GM18868 (cell line): ENCODE measurements at regions not wholly inside any gene's neighbourhood (a gene's known extent, or its start where the extent isn't known, plus 50 kb on each side); places are given as distances from the start of the nearest gene placed in this dataset.
"Not testable (repeated sequence)": the region's sequence is repeated elsewhere in the genome, so short reads cannot be mapped to it uniquely, and the experiment has no call there.

ENCODE experiments used
- ATAC-seq: cut with Tn5 transposase; IDR thresholded peaks from one replicate; pipeline ENCODE4 v1.9.1; 2021; ENCODE audit warnings: mild to moderate bottlenecking, moderate library complexity; ENCODE audit not compliant: unreplicated experiment

GRCh38 chr5:57429513-57430120 is 53.0 kb downstream of the ACTBL2 start:
- ATAC-seq, result no peak

- ATAC-seq, result not testable (repeated sequence)
Measured at GRCh38 chr5:57429021-57429420, 53.6 kb downstream of the ACTBL2 start.

GRCh38 chr5:57422993-57423392 is 59.6 kb downstream of the ACTBL2 start:
- no peak for ATAC-seq

- no peak for ATAC-seq
Measured at GRCh38 chr5:57422341-57422740, 60.3 kb downstream of the ACTBL2 start.

GRCh38 chr5:57420801-57421200 is 61.8 kb downstream of the ACTBL2 start:
- no peak for ATAC-seq

- no peak for ATAC-seq
Measured at GRCh38 chr5:57417971-57418370, 64.6 kb downstream of the ACTBL2 start.

- ATAC-seq, result no peak
Measured at GRCh38 chr5:57417320-57417719, 65.3 kb downstream of the ACTBL2 start.

GRCh38 chr5:57416278-57416994 is 66.2 kb downstream of the ACTBL2 start:
- ATAC-seq, result no peak

GRCh38 chr5:57414857-57415256 is 67.8 kb downstream of the ACTBL2 start:
- ATAC-seq, result no peak

- no peak for ATAC-seq
Measured at GRCh38 chr5:57414191-57414590, 68.4 kb downstream of the ACTBL2 start.

GRCh38 chr5:57413145-57413544 is 69.5 kb downstream of the ACTBL2 start:
- ATAC-seq, result no peak

- ATAC-seq, result no peak
Measured at GRCh38 chr5:57412680-57413079, 69.9 kb downstream of the ACTBL2 start.

- no peak for ATAC-seq
Measured at GRCh38 chr5:57411982-57412381, 70.6 kb downstream of the ACTBL2 start.

- ATAC-seq, result no peak
Measured at GRCh38 chr5:57410374-57411320, 72.0 kb downstream of the ACTBL2 start.

- no peak for ATAC-seq
Measured at GRCh38 chr5:57408714-57409113, 73.9 kb downstream of the ACTBL2 start.

GRCh38 chr5:57408285-57408684 is 74.3 kb downstream of the ACTBL2 start:
- no peak for ATAC-seq

- ATAC-seq, result no peak
Measured at GRCh38 chr5:57407391-57407790, 75.2 kb downstream of the ACTBL2 start.

- no peak for ATAC-seq
Measured at GRCh38 chr5:57406641-57407040, 76.0 kb downstream of the ACTBL2 start.

- no peak for ATAC-seq
Measured at GRCh38 chr5:57405984-57406383, 76.6 kb downstream of the ACTBL2 start.

- no peak for ATAC-seq
Measured at GRCh38 chr5:57402761-57403160, 79.8 kb downstream of the ACTBL2 start.

GRCh38 chr5:57402348-57402747 is 80.3 kb downstream of the ACTBL2 start:
- ATAC-seq, result no peak
